GM21529 (cell line): ENCODE measurements at regions not wholly inside any gene's neighbourhood (a gene's known extent, or its start where the extent isn't known, plus 50 kb on each side); places are given as distances from the start of the nearest gene placed in this dataset.
"Not testable (repeated sequence)": the region's sequence is repeated elsewhere in the genome, so short reads cannot be mapped to it uniquely, and the experiment has no call there.

Experiments
- ATAC-seq: cut with Tn5 transposase; IDR thresholded peaks from one replicate; pipeline ENCODE4 v1.9.1; 2021; ENCODE audit not compliant: unreplicated experiment

DNA sequence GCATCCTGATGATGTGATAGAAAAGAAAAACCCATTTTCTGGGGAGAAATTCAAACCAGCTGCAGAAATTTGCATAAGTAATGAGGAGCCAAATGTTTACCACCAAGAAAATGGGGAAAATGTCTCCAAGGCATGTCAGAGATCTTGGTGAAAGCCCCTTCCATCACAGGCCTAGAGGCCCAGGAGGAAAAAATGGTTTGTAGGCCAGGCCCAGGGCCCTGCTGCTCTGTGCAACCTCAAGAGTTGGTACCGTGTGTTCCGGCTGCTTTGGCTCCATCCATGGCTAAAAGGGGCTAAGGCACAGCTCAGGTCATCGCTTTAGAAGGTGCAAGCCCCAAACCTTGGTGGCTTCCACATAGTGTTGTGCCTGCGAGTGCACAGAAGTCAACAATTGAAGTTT is 543.1 kb downstream of the ZNF608 start:
- no peak for ATAC-seq

DNA sequence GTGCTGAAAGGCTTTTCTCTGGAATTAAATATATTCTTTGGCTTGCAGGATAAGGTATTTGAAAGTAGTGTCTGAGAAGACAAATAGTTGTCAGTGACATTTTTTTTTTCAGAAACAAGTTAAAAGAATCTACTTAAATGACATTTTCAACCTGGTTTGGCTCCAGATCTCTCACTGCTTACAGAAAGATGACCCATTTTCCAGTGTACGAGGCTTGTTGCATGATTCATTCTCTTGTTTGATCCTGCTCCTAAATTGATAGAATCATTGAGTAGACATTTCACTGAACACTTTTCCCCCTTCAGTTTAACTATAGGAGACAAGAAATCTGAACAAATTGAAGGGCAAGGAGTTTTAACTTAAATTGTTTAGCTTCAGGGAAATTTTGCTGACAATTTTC is 546.1 kb downstream of the ZNF608 start:
- no peak for ATAC-seq

DNA sequence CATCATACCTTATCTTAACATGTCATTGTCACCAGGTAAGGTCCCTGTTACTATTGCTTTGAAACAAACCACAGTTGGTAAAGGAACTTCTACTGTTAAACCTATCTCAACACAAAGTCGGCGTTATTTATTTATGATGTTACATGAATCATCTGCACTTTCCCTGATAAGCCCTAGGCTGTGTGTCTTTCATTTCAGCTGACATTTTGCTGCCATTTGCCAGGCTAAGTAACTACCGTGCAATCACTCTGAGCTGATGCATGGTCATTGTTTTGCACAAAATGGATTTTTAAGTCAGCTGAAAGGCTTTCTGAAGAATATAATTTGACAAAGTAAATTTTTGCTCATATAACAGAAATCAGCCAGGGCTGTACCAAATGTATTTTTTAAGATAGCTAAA is 546.5 kb downstream of the ZNF608 start:
- ATAC-seq = no peak

DNA sequence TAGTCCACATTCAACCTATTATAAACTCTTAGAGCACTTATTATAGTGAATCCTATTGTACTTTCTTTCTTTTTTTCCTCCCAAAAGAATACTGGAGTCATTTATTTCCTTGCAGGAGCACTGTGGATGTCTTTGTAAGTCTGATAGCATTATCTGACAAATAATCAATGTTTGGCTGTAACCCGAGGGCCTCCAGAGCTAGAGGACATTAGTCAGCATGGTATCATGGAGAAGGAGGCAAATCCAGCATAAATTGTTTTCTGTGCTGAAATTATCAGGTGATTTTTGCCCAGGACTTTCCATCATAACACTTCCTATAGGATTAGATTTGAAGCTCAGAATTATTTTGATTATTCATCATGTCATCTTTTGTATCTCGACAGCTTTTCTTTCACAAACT is 551.0 kb downstream of the ZNF608 start:
- ATAC-seq = no peak

DNA sequence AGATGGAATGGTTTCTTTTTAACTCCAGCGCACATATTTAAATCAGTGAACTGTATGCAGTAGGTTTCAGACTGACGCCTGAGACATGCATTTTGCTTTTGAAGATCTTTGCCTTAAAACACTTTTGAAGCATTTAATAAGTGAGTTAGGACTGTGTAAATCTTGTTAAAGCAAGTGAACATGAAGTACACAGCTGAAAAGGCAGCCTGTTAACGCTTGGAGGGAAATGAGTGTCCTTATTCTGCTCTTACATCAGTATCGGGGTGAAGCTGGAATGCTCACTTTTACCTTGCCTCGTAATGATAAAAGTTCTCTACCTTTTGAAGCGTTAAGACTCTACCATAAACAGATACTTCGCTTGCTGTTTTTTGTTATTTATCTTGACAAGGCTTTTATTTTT is 552.2 kb downstream of the ZNF608 start:
- ATAC-seq = no peak

DNA sequence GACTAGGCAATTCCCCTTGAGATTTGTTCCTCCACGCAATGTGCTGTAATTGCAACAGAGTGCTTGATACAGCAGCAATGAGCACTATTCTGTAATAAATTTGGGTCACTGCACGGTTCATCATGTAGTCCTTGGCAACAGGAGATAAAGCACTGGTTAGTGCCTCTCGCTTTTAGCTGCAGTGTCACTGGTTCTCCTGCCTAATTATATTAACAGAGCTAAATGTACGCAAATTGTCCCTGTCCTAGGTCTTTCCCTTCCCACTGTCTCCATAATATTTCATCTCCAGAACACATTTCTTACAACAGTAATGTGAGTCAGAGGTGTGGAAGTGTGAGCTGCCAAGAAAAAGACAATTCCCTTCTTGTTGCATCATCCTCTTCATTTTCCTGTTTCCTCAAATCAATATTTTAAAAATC is 553.1 kb downstream of the ZNF608 start:
- no peak for ATAC-seq

DNA sequence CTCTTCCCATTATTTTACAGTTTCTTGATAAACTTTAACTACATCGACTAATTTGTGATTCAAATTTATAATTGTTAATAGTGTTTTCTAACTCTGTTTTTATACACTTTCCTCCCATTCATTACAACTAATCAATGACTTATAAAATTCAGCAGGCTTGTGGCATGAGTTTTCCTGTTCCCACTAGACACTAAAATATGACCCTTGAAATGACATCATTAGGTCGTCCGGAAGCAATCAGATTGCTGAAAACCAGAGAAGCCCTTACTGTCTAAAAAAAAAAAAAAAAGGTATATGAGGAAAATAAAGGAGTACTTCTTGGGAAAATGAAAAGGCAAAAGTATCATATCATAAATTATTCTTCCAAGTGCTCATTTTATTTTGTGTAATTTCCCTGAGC is 553.7 kb downstream of the ZNF608 start:
- no peak for ATAC-seq

DNA sequence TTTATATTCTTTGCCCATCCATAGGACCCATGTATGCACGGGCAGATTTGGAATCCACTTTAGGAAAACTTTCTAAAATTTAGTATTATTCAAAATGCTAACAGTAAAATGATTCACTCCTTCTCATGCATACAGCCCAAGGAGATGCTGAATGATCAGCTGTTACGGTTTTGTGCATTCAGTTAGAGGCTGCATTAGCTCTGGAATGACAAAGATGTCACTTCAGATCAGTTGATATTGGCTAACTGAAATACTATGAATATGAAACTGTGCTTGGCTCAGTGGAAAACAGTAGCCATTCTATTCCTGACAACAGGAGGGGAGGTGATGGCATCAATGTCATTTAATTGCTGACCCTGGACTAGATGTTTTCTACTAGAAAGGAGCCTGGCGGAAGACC is 560.7 kb downstream of the ZNF608 start:
- no peak for ATAC-seq

DNA sequence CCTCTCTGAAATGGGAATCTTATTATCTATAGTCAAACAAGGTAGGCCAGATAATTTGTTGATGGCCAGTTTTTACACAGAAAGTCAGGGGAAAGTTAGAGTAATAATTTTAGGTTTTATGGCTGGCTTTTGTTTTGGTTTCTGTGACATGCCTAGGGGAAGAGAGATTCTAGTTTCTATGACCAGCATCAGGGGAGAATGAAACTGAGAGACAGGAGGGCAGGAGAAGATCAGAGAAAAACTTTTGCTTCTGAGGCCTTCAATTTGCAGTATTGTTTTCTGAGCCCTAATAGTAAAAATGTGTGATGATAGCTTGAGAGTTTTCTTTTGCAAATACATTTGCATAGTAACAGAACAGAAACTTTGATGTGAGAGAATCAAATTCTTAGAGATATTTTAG is 564.3 kb downstream of the ZNF608 start:
- peak; percentile 71 for ATAC-seq

DNA sequence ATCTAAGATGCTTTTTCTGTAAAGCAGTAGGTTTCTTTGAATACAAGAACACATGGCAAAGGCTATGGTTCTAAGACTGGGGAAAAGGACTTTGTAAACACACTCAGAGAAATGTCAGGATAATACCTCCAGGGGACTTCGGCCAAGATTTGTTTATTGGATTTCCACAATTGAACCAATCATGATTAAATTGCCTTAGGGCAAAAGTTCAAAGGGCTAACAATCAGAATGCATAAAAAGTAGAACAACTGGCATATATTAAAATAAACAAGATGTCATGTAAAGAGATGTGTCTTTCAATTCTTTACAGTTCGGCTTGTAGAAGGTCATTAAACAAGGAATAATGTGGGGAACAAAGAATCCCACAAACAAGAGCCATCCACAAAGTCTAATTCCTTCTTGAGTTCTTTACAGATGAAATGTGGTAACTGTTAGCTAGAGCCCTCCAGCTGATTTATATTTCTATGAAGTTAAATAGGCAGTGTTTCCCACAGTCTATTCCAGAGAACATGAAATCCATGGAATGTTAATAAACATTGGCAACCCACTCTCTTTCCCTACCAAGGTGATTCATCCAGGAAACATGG is 565.5 kb downstream of the ZNF608 start:
- no peak for ATAC-seq

DNA sequence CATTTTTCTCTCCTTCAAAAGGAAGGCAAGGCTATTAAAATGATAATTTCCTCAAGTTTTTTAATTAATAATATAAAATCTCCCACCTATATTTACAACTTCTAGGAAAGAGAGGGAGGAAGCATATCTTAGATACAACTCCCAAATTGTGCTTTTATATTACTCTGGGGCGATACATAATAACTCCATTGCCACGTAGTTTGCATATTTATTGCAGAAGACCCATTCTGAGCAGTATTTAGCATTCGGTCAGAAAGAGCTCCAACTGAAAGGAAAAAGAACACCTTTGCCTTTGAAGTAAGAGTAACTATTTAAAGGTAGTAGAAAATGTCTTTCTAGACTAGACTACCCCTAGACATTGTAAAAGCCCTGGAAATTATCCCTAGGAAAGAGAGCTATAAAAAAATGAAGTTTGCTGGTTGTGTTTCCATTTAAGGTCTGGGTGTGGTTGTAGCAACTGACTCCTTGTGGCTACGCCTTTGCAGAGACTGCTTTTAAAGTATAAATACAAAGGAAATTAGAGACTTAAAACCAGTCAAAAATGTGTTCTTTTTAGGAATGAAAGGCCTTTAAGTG is 566.1 kb downstream of the ZNF608 start:
- ATAC-seq = no peak

DNA sequence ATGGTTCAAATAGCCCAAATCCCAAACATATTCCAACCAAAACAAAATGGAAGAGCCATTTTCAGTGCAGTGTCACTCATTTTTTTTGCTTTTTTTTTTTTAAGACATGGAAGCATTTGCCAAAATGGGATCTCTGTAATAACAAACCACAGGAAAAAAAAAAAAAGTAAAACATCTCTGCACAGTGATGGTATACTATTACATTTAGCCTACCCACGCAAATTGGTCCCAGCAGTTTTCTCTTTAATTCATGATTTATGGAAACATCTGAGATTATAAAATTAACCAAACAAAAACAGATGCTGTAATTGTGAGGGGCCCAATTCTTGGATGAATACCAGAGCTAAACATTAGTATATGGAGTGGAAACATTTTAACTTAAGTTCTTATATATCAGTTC is 566.6 kb downstream of the ZNF608 start:
- no peak for ATAC-seq

DNA sequence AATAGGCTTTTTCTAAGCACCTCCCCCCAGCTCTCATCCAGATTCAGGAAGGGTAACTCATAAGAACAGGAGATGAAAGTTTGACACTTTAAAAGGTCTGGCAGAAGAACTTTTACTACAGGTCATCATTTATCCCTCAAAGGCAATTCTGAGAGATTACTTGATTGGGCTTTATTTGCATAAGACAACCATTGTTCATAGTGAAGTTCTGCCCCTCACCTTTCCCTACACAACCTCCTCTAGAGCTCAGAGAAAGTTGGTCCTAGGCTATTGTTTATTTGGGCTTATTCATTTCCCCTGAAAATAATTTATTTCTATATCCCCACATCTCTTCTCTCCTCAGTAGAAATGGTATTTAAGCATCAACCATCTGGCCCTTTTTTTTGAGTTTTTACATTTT is 568.4 kb downstream of the ZNF608 start:
- ATAC-seq = no peak

DNA sequence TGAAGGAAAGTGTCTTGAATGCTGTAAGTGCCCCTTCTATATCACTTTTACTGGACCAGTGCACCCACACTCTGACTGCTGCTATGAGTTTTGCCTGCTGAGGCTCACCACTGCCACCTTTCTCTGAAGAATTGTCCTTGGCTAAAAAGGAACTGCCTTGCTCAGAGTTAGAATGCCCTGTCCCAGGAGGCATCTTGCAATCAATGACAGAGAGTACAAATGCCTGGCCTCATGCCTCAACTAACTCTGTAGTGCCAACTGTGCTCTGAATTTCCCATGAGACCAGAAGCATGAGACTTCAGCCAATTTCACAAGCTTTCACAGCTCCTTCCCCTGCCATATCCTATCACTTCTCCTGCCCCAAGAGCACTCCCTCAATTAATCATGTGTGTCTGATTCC is 569.7 kb downstream of the ZNF608 start:
- no peak for ATAC-seq

DNA sequence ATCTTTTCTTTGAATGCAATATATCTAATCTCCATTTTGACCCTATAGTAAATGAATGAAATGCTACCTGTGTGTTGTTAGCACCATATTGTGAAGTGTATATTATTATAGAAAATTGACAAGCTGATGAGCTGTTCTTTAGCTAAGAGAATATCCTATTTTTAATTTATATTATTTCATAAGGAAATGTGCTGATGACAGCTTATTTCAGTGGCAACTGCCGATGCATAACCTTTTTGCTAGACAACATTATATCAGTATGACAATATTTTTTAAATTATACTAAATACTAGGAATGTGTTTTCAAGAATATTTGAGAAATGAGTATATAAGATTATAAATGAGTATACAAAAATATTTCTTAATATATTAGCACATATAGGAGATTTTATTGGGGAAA is 573.1 kb downstream of the ZNF608 start:
- ATAC-seq = no peak

DNA sequence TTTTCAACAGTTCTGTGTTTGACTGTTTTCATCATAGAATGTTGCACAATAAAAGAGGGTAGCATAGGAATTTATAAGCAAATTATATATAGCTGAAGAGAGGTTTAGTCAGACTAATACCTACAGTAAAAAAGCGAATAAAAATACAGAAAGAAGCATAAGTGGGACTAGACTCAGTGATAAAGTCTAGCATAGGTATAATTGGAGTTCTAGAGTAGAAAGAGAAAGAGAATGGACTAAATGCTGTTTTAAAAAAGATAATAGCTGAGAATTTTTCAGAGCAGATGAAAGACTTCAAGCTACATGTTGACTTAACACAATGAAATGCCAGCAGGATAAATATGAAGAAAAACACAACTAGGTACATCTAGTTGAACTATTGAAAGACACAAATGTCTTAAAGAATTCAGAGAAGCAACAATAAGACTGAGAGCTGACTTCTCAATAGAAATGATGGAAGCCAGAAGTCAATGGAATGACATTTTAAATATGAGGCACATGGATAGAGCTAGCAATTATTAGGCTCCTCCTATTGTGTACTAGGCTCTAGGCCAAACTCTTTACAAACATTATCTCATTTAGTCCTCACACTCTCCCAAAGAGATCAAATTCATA is 573.9 kb downstream of the ZNF608 start:
- ATAC-seq = no peak

DNA sequence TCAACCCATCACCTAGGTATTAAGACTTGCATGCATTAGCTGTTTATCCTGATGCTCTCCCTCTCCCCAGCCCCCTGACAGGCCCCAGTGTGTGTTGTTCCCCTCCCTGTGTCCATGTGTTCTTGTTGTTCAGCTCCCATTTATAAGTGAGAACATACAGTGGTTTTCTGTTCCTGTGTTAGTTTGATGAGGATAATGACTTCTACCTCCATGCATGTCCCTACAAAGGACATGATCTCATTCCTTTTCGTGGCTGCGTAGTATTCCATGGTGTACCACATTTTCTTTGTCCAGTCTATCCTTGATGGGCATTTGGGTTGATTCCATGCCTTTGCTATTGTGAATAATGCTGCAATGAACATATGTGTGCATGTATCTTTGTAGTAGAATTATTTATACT is 578.3 kb downstream of the ZNF608 start:
- not testable (repeated sequence) for ATAC-seq

DNA sequence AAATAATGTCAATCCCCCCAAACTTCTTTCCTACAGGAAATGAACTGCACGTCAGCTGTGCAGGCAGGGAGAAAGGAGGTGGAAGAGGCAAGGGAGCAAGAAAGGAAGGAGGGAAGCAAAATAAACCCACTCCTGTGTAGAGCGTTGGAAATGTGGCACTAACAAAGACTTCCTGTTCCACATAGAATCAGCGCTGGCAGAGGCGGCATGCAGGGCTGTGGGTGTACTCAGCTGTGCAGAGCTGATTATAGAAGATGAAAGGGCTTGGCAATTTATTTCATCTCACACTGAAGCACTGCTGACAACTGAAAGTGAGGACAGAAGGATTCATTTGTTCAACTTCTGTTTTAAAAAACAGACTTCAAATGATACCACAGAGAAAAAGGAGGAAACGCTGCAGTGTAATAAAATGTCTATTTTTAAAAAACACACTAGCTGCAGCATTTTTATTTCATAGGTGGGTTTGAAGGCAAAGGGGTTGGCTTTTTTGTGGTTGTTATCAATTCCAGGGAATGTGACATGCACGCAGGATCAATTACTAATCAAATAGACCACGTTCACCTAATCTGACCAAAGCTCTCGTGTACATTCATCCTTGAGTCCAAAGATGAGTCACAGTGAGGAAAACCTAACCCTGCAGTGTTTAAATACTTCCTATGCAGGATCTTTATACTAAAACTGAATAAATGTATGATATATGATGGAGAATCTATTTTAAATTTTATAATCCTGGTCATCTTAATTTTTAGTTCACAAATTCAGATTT is 583.5 kb downstream of the ZNF608 start:
- ATAC-seq = no peak

DNA sequence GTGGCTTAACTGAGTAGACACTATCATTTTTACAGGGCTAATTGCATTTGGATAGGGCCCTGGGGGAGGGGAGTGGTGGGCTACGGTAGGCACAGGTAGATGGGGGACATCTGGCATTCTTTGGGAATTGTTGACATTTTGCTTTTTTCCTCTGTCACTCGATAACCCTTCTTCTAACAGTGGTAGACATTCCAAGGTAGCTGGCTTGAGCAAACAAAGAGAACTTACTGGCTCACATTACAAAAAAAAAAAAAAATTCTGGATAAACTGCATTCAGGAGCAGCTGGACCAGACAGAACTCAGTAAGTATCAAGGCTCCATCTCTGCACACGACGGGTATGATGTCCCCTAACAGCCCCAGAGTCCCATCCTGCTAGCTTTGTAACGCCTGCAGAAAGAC is 585.2 kb downstream of the ZNF608 start:
- no peak for ATAC-seq

DNA sequence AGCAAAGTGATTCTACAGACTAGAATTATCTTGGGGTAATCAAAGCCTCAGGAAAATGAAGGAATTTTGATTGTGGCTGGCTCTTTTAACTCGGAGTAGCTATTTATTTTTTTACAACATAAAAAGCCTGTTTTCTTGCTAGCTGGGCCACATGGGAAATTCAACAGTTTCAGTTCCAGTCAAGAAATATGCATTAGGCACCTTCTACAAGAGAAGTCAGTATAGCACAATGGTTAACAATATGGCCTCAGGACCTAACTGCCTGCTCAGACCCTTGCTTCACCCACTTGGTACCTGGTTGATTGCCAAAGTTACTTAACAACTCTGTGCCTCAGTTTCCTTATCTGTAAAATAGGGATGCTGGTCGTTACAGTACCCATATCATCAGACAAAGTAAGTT is 586.2 kb downstream of the ZNF608 start:
- ATAC-seq = no peak

DNA sequence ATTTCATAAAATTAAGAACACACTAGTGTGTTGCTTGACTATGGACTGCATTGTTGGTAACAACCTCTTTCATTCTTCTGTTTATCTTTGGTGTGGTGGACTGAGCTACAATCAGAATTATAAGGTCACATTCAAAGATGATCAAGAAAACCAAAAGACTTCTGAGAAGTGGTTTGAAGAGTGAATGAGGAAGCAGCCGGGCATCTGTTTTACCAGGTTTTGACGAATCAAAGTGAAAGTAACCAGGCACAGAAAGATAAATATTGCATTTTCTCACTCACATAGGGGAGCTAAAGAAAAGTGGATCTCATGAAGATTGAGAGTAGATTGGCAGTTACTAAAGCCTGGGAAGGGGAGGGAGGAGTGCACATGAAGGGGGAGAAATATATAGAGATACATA is 589.1 kb downstream of the ZNF608 start:
- peak; percentile 80 for ATAC-seq

DNA sequence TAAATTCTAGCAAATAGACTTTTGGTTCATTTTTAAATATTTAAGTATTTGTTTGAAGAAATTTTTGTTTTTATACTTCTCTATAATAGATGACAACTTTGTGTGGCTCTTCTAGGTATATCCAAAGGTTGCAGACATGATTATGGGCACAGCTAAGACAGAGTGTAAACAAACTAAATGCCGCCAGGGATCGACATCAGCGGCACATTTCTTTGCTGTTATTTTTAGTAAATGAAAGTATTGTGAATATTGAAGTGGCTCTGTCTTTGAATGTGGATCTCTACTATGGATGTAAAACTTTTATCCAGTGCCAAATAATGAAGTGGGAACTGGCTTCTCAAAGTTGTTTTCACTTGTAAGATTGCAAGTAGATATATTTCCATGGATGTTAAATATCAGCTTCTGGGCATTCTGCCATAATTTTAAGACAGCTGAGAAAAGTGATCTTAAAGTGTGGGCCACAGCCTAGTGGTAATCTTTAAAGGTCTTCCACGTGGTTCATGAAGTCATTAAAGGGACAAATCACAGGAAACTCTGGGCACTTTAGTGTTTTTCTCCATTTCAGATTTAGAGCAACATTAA is 589.9 kb downstream of the ZNF608 start:
- no peak for ATAC-seq
